Rectal smooth muscle tissue (tissue), 1 donor: ENCODE measurements at regions not wholly inside any gene's neighbourhood (a gene's known extent, or its start where the extent isn't known, plus 50 kb on each side); places are given as distances from the start of the nearest gene placed in this dataset.

Experiments used
- H3K27ac ChIP-seq: one replicate; pipeline ENCODE4 v1.7.0; 2013; ENCODE audit warnings: low read depth, low read length, inconsistent platforms
- H3K27me3 ChIP-seq: one replicate; pipeline ENCODE4 v1.7.0; 2013; ENCODE audit warnings: low read length; ENCODE audit not compliant: control insufficient read depth, insufficient read depth
- H3K36me3 ChIP-seq: one replicate; pipeline ENCODE4 v1.7.0; 2013; ENCODE audit warnings: low read length; ENCODE audit not compliant: control insufficient read depth, insufficient read depth
- H3K4me1 ChIP-seq: one replicate; pipeline ENCODE4 v1.7.0; 2013; ENCODE audit warnings: low read length; ENCODE audit not compliant: control insufficient read depth, insufficient read depth
- H3K4me3 ChIP-seq: one replicate; pipeline ENCODE4 v1.7.0; 2013; ENCODE audit warnings: low read length
- H3K9ac ChIP-seq: one replicate; pipeline ENCODE4 v1.7.0; 2013; ENCODE audit warnings: low read length

DNA sequence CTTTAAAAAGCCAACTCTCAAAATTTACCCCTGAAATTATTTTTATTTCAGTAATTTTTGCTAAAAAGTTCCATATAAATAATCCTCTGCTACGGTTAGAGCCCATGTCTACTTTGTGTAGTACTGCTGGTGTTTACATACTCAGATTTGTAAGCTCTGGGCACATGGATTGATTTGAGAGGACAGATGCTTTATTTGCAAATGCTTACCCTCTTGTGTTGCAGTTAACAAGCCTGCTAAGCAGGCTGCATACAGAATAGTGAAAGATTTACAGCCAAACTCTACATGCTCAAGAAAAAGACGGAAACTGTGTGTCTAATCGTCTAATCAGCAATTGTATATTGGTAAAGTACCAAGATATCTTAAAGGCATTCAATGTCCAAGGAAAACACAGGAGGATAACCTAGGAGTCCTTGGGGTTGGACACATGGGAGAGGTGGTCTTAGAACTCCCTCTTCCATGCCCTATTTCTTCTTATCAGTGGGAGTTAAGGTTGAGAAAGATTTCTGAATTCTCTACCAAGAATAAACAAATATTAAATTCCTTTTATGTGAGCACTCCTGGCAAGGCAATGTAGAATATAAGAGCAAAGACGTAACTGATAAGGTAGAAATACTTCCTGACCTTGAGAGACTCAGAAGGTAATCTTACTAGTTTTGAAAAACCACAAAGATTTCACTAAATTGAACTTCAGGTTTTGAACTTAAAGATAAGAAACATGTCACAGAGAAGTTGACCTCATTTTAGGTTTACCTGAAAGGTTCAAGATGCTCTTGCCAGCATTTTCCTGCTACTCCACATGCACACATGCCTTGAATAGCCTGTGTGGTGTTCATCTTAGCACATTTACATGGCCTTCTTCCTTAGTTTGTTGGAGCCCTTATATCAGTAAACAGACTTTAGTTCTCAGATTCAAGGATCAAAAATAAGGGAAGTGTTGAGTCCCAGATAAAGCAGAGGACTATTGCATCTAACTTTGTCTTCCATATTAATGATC lies 1216.5 kb downstream of the SORCS3 start:
- no peak overlapping the region for H3K9ac ChIP-seq
- no peak overlapping the region for H3K27ac ChIP-seq
- H3K27me3 ChIP-seq, result no peaks in the 10 kb centered on the region
- no peaks in the 10 kb centered on the region for H3K36me3 ChIP-seq
- H3K4me3 ChIP-seq, result no peak overlapping the region
- H3K4me1 ChIP-seq, result no peaks in the 10 kb centered on the region

DNA sequence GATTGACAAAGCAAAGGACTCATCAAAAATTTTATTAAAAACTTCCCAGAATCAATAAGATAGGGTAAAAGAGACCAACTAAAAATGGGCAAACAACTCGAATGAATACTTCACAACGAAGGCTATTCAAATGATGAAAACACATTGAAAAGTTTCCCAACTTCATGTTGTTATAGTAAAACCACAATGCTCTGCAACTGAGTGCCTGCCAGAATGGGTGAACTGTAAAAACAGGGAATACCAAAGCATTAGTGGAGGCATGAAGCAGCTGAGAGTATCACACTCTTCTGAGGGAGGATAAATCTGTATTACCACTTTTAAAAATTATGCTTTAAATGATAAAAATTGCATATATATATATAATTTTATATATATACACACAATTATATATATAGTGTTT lies 1214.7 kb downstream of the SORCS3 start:
- Histone ChIP-seq H3K36me3 (no peaks in the 10 kb centered on the region), H3K27ac (no peak overlapping the region), H3K9ac (no peak overlapping the region), H3K4me3 (no peak overlapping the region), H3K27me3 (no peaks in the 10 kb centered on the region), H3K4me1 (no peaks in the 10 kb centered on the region)

DNA sequence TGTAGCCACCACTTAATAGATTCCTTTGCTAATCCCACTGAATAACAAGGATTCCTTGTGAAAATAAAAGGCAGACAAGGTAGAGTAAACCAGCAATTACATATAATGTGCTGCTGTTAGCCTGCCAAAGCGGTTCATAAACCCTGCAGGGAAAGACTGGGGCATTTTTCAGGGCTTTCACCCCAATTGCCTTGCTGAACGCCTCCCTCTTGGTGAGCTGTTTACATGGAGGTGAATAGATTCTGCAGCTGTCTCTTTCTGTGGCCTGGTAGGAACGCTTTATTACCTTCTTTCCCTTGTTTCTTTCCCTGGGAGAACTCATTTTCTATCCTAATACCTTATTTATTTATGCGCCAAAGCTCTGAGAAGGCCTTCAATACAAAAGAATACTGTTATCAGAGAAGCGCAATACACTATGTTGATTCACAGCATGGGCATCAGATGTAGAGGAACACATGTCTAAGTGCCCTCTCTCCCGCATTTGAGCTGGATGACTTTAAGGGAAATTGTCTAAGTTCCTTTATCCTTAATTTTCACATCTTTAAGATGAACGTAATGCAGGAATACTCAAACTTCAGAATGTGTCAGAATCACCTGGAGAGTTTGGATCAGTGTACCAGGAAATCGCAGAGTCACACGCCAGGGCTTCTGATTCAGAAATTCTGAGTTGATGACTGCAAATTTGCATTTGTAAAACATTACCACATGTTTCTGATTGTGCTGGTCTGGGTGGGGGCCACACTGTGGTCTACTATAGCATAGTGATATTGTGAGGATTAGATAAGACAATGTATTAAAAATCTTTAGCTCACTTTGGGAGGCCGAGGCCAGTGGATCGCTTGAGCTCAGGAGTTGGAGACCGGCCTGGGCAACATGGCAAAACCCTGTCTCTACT lies 1203.8 kb downstream of the SORCS3 start:
- no peaks in the 10 kb centered on the region for H3K4me1 ChIP-seq
- no peaks in the 10 kb centered on the region for H3K36me3 ChIP-seq
- H3K27me3 ChIP-seq, result no peaks in the 10 kb centered on the region
- H3K9ac ChIP-seq, result no peak overlapping the region
- no peak overlapping the region for H3K4me3 ChIP-seq
- no peak overlapping the region for H3K27ac ChIP-seq

DNA sequence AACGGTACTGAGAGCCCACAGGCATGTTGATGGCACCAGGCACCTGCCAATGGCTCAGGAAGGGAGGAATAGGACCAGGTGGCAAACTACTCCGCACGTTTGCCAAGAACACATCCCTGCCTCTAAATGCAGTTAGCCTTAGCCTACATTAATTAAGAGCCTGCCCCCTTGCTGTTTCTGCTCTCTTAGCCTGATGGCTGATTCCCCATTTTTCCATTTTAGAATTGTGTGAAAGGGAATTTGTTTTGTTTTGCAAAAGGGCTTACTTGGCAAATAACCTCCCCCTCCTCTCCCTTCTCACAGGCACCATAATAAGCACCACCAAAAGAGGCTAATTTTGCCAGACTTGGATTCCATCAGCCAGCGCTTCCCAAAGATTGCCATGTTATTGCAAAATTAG lies 1203.2 kb downstream of the SORCS3 start:
- Histone ChIP-seq H3K4me3 (no peak overlapping the region), H3K36me3 (no peaks in the 10 kb centered on the region), H3K27me3 (no peaks in the 10 kb centered on the region), H3K9ac (no peak overlapping the region), H3K4me1 (no peaks in the 10 kb centered on the region), H3K27ac (no peak overlapping the region)

DNA sequence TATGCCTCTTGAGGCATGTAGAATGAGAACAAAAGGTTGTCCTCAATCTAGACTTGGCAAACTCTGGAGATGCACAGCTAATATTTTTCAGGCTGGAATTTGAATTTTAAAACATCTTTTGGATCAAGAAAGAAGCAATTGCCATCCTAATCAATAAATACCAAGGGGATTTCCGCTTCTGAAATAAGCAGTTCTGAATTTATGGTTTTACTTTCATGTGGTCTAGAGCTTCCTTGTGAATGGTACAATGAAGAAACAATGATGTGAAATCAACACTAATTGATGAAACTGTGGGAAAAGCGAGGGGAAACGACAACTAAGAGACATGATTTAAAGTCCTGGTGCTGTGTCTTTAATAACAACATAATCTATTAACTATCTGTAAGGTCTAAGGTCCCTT lies 1202.7 kb downstream of the SORCS3 start:
- Histone ChIP-seq H3K4me1 (no peaks in the 10 kb centered on the region), H3K27ac (no peak overlapping the region), H3K4me3 (no peak overlapping the region), H3K27me3 (no peaks in the 10 kb centered on the region), H3K9ac (no peak overlapping the region), H3K36me3 (no peaks in the 10 kb centered on the region)

DNA sequence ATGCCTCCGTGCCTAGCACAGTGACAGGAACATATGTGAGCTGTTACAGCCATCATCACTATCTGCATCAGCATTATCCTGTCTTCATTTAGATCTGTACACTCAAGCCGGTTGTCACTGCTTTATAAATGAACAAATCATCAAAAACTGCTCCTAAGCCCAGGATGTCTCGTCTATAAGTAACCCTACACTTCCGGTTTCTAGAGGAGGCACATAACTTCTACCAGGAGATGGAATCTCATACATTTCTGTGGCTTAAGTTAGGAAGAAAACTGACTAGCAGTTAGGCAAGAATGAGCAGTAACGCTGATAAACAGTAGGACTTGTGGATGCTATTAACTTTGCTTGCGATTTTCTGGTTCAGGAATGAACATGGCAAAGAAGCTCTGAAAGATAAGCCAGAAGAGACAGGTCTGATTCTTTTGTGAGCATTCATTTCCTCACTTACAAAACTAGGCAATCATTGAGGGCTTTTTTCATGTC lies 1199.2 kb downstream of the SORCS3 start:
- Histone ChIP-seq H3K27ac (no peak overlapping the region), H3K36me3 (no peaks in the 10 kb centered on the region), H3K4me1 (no peaks in the 10 kb centered on the region), H3K4me3 (no peak overlapping the region), H3K27me3 (no peaks in the 10 kb centered on the region), H3K9ac (no peak overlapping the region)

DNA sequence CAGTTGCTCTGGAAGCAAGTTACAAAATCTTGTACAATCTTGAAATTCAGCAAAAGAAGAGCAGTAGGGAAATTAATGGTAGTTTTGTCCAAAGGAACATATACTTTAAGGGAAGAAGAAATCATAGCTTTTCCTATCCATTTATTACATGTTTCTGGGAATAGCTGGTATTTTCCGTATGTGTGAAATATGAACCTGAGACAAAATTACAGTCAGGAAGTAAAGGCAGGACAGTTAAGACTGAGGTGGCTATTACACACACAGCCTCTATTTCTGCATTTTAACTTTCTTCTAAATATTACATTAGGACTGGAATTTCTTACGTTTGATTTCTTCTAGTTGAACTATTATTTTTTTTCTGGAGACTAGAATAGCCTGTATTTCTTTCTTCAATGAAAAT lies 1197.3 kb downstream of the SORCS3 start:
- Histone ChIP-seq H3K27me3 (no peaks in the 10 kb centered on the region), H3K27ac (no peak overlapping the region), H3K4me3 (no peak overlapping the region), H3K36me3 (no peaks in the 10 kb centered on the region), H3K4me1 (no peaks in the 10 kb centered on the region), H3K9ac (no peak overlapping the region)

DNA sequence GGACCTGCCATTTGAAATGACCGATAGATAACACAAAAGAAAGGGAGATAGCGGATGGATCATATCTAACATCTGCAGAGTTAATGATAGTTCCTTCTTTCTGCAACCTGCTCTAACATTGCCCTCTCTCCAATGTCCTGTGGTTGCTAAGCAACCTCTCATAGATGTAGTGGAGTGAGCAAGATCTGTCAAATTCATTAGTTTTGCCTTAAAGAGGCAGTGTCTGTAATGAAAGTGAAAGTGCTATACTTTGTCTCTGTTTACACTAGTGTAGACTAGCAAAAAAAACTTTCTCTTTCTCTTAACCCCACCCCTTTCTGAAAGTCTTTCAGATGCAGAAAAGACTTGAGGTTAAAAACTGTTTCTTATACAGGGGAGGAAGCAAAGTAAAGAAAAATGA lies 1196.9 kb downstream of the SORCS3 start:
- H3K27me3 ChIP-seq, result no peaks in the 10 kb centered on the region
- H3K9ac ChIP-seq, result no peak overlapping the region
- no peaks in the 10 kb centered on the region for H3K36me3 ChIP-seq
- H3K4me1 ChIP-seq, result no peaks in the 10 kb centered on the region
- H3K4me3 ChIP-seq, result peak overlapping the region; percentile 7
- H3K27ac ChIP-seq, result no peak overlapping the region

DNA sequence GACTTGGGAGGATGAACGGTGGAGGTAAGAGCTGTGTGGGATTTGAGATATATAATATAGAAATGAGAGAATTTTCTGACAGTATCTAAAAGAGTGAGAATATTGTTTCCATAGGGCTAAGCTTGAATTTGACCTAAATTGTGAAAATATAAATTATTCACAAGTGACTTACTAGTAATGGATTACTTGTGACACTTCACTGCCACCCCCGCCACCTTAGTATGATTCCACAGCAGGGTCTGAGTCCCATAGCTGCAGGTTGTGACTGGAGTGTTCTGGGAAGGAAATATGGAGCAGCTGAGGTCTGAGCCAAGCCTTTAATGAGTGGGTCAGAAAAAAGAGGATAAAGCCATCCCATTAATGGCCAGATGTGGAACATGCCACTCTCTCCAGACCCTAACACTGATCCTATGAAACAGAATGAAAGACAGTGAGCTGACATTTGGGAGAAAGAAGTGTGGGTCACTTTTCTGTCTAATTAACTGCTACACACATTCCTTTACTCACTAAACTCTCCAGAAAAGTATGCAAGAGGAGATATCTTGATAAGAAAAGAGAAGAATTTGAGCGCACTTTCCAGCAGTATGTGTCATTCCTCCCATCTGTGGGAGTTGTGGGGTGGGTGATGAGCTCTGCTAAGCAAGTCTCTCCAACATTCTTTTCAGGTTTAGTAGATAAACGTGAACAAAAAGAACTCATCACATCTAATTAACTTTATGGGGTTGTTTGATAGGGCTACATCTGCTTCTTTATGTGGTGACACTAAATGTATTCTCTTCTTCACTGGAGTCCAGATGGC lies 1193.4 kb downstream of the SORCS3 start:
- H3K36me3 ChIP-seq, result no peaks in the 10 kb centered on the region
- no peak overlapping the region for H3K4me3 ChIP-seq
- H3K27ac ChIP-seq, result no peak overlapping the region
- no peaks in the 10 kb centered on the region for H3K27me3 ChIP-seq
- no peaks in the 10 kb centered on the region for H3K4me1 ChIP-seq
- no peak overlapping the region for H3K9ac ChIP-seq

DNA sequence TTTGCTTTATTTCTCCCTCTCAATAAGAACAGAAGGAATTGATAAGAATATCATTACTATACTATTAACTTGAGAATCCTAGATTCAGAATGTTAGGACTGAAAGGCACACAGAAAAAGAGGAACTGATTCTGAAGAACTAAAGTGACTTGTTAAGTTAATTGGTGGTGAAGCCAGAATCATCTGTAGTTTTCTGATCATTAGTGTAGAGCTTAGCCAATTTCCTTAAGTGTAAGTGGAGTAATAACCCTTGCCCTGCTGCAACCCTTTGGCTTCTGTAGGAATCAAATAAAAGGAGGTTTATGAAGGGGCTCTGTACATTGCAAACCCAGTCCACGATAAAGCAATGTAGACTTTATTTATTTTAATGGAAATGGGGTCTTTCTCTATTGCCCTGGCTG lies 1186.0 kb downstream of the SORCS3 start:
- H3K4me3 ChIP-seq, result no peak overlapping the region
- no peak overlapping the region for H3K27ac ChIP-seq
- no peaks in the 10 kb centered on the region for H3K4me1 ChIP-seq
- H3K27me3 ChIP-seq, result no peaks in the 10 kb centered on the region
- H3K36me3 ChIP-seq, result no peaks in the 10 kb centered on the region
- H3K9ac ChIP-seq, result no peak overlapping the region

DNA sequence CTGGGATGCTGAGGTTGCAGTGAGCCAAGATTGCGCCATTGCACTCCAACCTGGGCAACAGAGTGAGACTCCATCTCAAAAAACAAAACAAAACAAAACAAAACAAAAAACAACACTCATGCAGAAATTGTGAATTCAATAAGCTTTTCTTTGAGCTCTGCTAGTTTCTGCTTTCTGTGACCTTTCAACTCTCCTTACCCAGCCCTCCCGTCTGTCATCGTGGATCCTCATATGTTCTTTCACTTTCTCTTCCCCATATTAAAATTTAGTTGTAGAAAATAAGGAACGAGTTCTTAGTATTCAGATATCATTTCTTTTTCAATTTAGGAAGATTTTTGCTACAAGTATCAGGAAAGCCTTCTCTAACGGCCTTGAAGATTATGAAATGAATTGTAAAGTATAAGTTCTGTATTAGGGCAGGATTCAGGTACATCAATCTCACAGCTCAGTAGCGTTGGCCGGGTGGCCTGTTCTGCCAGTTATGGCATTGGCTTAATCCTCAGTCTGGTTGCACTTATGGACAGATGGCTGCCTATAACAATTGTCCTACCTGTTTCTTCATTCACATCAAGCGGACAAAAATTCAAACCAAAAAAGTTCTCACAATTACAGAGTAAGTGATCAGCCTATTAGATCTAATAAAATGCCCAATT lies 1167.0 kb downstream of the SORCS3 start:
- Histone ChIP-seq H3K4me3 (no peak overlapping the region), H3K27me3 (no peaks in the 10 kb centered on the region), H3K4me1 (no peaks in the 10 kb centered on the region), H3K36me3 (no peaks in the 10 kb centered on the region), H3K9ac (no peak overlapping the region), H3K27ac (no peak overlapping the region)
